Loucy (cell line): ENCODE measurements at regions not wholly inside any gene's neighbourhood (a gene's known extent, or its start where the extent isn't known, plus 50 kb on each side); places are given as distances from the start of the nearest gene placed in this dataset.

Source experiments
- H2AFZ ChIP-seq: fragments of 200-600 bp; sonication (generic); 2 replicates; pipeline ENCODE4 v1.6.0; 2016; ENCODE audit warnings: antibody characterized with exemption, mild to moderate bottlenecking, low read length, moderate library complexity
- H3F3A ChIP-seq: fragments of 200-600 bp; 2 replicates; pipeline ENCODE4 v1.6.0; 2016; ENCODE audit warnings: antibody characterized with exemption, low read depth, mild to moderate bottlenecking
- H3K27me3 ChIP-seq: fragments of 200-600 bp; sonication (generic); 2 replicates; pipeline ENCODE4 v1.6.1; 2014; ENCODE audit warnings: low read length, mild to moderate bottlenecking; ENCODE audit not compliant: insufficient read depth, poor library complexity, severe bottlenecking
- H3K36me3 ChIP-seq: fragments of 200-600 bp; sonication (generic); 2 replicates; pipeline ENCODE4 v1.6.1; 2016; ENCODE audit warnings: low read length; ENCODE audit not compliant: insufficient read depth
- H3K4me1 ChIP-seq: fragments of 200-600 bp; sonication (generic); 2 replicates; pipeline ENCODE4 v1.5.1; 2014; ENCODE audit warnings: low read length, mild to moderate bottlenecking; ENCODE audit not compliant: insufficient read depth, poor library complexity, severe bottlenecking
- H3K4me2 ChIP-seq: fragments of 200-600 bp; sonication (generic); 2 replicates; pipeline ENCODE4 v1.6.0; 2014; ENCODE audit warnings: antibody characterized with exemption, low read length, low read depth, mild to moderate bottlenecking; ENCODE audit not compliant: poor library complexity, severe bottlenecking
- H3K4me3 ChIP-seq: fragments of 200-600 bp; sonication (generic); 2 replicates; pipeline ENCODE4 v1.5.1; 2014; ENCODE audit warnings: low read length, mild to moderate bottlenecking, mixed read lengths; ENCODE audit not compliant: poor library complexity, severe bottlenecking
- H3K79me2 ChIP-seq: fragments of 200-600 bp; sonication (generic); 2 replicates; pipeline ENCODE4 v1.6.1; 2014; ENCODE audit warnings: low read length; ENCODE audit not compliant: insufficient read depth
- H3K9ac ChIP-seq: fragments of 200-600 bp; sonication (generic); 2 replicates; pipeline ENCODE4 v1.6.0; 2014; ENCODE audit warnings: mild to moderate bottlenecking, low read depth, low read length, moderate library complexity; ENCODE audit not compliant: poor library complexity, severe bottlenecking
- H3K9me2 ChIP-seq: fragments of 200-600 bp; sonication (generic); replicated peaks from 2 replicates; pipeline ENCODE4 v1.6.1; 2016; ENCODE audit warnings: low read depth, low read length, mixed read lengths
- H3K9me3 ChIP-seq: fragments of 200-600 bp; sonication (generic); 2 replicates; pipeline ENCODE4 v1.6.1; 2014; ENCODE audit warnings: mild to moderate bottlenecking, antibody characterized with exemption, low read length, low read depth; ENCODE audit not compliant: insufficient read depth
- H4K20me1 ChIP-seq: fragments of 200-600 bp; sonication (generic); 2 replicates; pipeline ENCODE4 v1.6.0; 2014; ENCODE audit warnings: antibody characterized with exemption, low read length, mild to moderate bottlenecking; ENCODE audit not compliant: insufficient read depth, poor library complexity, severe bottlenecking
- CTCF ChIP-seq: fragments of 200-600 bp; sonication (generic); conservative IDR thresholded peaks from 2 replicates; pipeline ENCODE4 v1.5.1; 2014; ENCODE audit warnings: mild to moderate bottlenecking, antibody characterized with exemption, low read length
- EZH2phosphoT487 ChIP-seq: fragments of 200-600 bp; IDR thresholded peaks from 2 replicates; pipeline ENCODE4 v1.6.1; 2018; ENCODE audit warnings: antibody characterized with exemption, mild to moderate bottlenecking, moderate library complexity, borderline replicate concordance

- no peaks in the 10 kb centered on the region for H4K20me1 ChIP-seq
- H3K9me2 ChIP-seq: no peaks in the 10 kb centered on the region
- no peaks in the 10 kb centered on the region for H3K27me3 ChIP-seq
- no peaks in the 10 kb centered on the region for H3K36me3 ChIP-seq
- H3F3A ChIP-seq: no peaks in the 10 kb centered on the region
- no peak overlapping the region for H3K4me2 ChIP-seq
- H3K9ac ChIP-seq: no peak overlapping the region
- H3K4me1 ChIP-seq: no peaks in the 10 kb centered on the region
- no peak for TF ChIP-seq CTCF
- no peak for TF ChIP-seq EZH2phosphoT487
- H3K79me2 ChIP-seq: no peaks in the 10 kb centered on the region
- H3K9me3 ChIP-seq: no peaks in the 10 kb centered on the region
- H2AFZ ChIP-seq: no peak overlapping the region
- H3K4me3 ChIP-seq: no peak overlapping the region
Observed at GRCh38 chr11:121775276-121775675, 322.5 kb upstream of the SORL1-AS1 start.

GRCh38 chr11:121773076-121773475 is 320.3 kb upstream of the SORL1-AS1 start:
- Histone ChIP-seq H3K27me3 (no peaks in the 10 kb centered on the region), H3K9me3 (no peaks in the 10 kb centered on the region)

GRCh38 chr11:121770939-121771595 is 318.3 kb upstream of the SORL1-AS1 start:
- no peaks in the 10 kb centered on the region for H3K9me2 ChIP-seq
- no peak overlapping the region for H2AFZ ChIP-seq
- H3K79me2 ChIP-seq: no peaks in the 10 kb centered on the region

More at GRCh38 chr11:121773076-121773475, 320.3 kb upstream of the SORL1-AS1 start:
- Histone ChIP-seq H3F3A (no peaks in the 10 kb centered on the region), H3K4me2 (no peak overlapping the region), H3K4me3 (no peak overlapping the region), H3K9me2 (no peaks in the 10 kb centered on the region), H2AFZ (no peak overlapping the region), H3K79me2 (no peaks in the 10 kb centered on the region), H3K9ac (no peak overlapping the region), H4K20me1 (no peaks in the 10 kb centered on the region), H3K36me3 (no peaks in the 10 kb centered on the region), H3K4me1 (no peaks in the 10 kb centered on the region)
- no peak for TF ChIP-seq CTCF
- no peak for TF ChIP-seq EZH2phosphoT487

More at GRCh38 chr11:121770939-121771595, 318.3 kb upstream of the SORL1-AS1 start:
- H3K36me3 ChIP-seq: no peaks in the 10 kb centered on the region
- H3K4me1 ChIP-seq: no peaks in the 10 kb centered on the region
- no peak overlapping the region for H3K4me3 ChIP-seq
- H3K4me2 ChIP-seq: no peak overlapping the region
- H3F3A ChIP-seq: no peaks in the 10 kb centered on the region
- no peak overlapping the region for H3K9ac ChIP-seq
- no peaks in the 10 kb centered on the region for H3K9me3 ChIP-seq
- no peaks in the 10 kb centered on the region for H3K27me3 ChIP-seq
- TF ChIP-seq CTCF (no peak), EZH2phosphoT487 (no peak)
- H4K20me1 ChIP-seq: no peaks in the 10 kb centered on the region
